GM19468 (cell line): ENCODE measurements at regions not wholly inside any gene's neighbourhood (a gene's known extent, or its start where the extent isn't known, plus 50 kb on each side); places are given as distances from the start of the nearest gene placed in this dataset.
"Not testable (repeated sequence)": the region's sequence is repeated elsewhere in the genome, so short reads cannot be mapped to it uniquely, and the experiment has no call there.

Experiments
- ATAC-seq: cut with Tn5 transposase; IDR thresholded peaks from one replicate; pipeline ENCODE4 v1.9.1; 2021; ENCODE audit warnings: mild to moderate bottlenecking, moderate library complexity, moderate number of reproducible peaks; ENCODE audit not compliant: unreplicated experiment; ENCODE audit errors: extremely low read depth

DNA sequence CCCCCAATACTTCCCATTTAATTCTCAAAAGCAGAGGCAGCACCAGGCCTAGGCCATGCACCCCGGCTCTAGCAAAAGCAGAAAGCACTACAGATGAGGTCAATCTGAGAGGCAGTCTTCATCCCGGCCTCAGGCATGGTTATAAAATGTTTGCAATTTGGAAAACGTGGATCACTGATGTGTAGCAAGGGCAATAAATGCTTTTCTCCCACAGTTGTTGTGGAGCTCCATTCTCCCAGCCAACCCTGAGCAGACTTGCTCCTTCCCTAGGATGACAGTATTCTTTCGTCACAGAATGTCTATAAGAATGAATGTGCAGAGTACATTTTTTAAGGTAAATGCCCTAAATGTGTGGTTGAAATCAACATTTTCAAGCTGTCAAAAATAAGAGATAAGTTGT is 157.3 kb upstream of the DAPK1 start:
- no peak for ATAC-seq

DNA sequence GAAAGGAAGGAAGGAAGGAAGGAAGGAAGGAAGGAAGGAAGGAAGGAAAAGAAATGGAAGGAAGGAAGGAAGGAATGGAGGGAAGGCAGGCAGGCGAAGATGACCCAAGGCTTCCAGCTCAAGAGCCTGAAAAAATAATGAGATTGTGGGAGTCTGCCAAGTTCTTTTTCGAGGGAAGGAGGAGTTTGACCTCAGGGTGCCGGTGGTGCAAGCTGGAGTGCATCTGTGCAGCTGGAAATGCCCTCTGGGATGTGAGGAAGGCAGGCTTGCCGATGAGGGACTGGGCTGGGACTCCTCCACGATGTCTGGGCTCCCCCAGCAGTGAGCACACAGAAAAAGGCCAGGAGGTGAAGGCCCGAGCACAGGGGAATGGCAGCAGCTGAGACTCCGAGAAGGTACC is 154.9 kb upstream of the DAPK1 start:
- no peak for ATAC-seq

DNA sequence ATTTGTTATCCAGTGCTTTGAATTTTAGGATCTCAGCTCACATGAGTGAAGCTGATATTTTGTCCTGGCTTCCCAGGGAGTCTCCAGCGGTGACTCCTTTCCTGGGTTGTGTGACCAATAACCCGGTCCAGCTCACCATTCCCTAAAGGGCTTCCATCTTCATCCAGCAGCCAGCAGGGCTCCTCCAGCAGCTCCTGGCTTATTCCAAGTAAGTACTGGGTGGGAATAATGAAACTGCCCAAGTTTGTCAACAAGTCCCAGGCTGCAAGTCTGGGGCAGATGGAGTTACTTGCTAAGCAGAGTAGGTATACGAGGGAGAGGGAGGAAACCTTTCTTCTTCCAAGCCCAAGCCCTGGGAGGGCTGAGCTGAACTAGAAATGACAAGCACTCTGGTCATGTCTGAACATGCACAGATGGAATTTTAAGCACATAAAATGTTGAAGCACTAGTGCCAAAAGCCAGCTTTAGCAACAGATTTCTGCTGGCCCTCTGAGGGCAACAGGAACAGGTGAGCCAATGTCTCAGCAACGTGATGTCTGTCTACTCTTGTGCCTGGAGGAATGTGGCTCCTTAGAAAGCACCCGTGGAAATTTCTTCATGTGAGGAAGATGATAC is 153.7 kb upstream of the DAPK1 start:
- ATAC-seq = no peak

DNA sequence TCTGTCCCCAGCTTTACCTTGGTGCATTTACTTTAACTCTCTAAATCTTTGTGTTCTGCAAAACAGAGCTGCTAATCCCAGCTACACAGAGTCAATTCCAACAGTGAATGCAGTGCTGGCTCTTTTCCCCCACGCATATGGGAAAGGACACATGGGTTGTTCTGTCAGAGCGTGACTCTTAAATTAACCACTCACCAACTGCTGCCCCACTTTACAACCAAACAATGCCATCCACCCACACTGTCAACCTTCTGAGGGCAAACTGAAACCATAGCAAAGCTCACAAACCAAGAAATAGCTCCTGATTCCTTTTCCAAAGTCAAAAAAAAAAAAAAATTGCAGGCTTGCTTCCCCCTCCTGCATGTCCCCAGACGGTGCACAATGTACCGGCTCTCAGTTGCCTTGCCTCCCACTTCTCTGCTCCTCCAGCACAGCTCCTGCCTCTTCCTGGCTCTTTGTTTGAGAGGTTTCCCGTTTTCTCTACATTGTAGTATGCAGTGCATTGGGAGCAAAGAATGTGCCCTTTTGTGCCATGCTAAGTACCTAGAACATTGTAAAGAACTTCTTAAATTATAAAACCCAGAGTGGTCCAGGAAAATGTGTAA is 151.5 kb upstream of the DAPK1 start:
- no peak for ATAC-seq

DNA sequence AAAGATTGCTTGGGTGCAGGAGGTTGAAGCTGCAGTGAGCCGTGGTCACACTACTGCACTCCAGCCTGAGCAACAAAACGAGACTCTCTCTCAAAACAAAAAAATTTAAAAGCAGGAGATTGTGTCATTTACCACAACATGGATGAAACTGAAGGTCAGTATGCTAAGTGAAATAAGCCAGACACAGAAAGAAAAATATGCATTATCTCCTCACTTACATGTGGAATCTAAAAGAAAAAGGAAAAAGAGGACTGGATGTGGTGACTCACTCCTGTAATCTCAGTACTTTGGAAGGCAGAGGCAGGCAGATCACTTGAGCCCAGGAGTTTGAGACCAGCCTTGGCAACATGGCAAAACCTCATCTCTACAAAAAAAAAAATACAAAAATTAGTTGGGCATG is 146.8 kb upstream of the DAPK1 start:
- no peak for ATAC-seq

DNA sequence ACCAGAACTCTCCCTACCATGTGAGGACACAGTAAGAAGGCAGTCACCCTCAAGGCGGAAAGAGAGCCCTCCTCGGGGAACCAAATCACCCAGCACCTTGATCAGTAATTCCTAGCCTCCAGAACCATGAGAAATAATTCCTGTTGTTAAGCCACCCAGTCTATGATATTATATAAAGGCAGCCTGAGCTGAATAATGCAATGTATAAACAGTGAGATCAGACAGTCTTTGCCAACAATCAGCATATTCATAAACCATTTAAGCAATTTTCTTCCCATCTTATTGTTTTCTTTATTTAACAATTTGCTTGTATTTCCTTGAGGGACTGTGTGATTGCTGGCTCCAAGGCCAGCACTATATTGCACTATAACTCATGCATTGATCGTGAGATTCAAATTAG is 144.4 kb upstream of the DAPK1 start:
- no peak for ATAC-seq

DNA sequence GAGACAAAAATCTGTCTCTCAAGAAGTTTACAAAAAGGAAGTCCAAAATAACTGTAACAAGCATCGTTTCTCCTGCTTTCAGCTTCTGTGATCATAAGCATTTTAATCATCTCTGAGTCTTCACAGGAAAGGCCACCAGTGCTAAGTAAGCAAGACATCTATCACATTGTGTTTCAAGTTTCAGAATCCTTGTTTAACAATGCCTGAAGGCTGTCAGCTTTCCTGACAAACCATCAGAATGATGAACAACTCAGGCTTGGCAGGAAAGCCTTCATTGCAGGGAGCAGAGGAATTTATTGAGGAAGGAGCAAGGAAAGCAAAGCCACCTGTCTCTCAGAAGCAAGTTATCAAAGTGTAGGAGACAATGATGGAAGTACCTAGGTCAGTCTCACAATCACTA is 143.5 kb upstream of the DAPK1 start:
- ATAC-seq = no peak

- ATAC-seq = no peak
Observed at GRCh38 chr9:87357600-87357999, 140.1 kb upstream of the DAPK1 start.

- ATAC-seq = no peak
Observed at GRCh38 chr9:87359264-87359663, 138.4 kb upstream of the DAPK1 start.

DNA sequence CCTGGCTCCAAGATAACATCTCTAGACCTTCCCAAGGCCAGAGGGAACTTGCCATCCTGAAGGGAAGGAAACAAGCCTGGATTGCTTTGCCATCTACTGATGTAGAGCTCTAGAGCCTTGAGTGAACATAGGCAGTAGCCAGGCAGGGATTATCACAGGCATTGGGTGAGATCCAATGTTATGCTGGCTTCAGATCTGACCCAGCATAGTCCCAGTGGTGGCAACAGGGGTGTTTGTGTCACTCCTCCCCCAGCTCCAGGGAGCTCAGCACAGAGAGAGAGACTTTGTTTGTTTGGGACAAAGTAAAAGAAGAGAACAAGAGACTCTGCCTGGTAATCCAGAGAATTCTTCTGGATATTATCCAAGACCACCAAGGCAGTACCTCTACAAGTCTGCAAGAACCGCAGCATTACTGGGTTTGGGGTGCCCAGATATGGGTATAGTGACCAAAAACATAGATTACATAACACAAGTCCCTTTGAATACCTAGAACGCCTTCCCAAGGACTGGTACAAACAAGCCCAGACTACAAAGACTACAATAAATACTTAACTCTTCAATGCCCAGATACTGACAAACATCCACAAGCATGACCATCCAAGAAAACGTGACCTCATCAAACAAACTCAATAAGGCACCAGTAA is 137.6 kb upstream of the DAPK1 start:
- ATAC-seq = no peak

DNA sequence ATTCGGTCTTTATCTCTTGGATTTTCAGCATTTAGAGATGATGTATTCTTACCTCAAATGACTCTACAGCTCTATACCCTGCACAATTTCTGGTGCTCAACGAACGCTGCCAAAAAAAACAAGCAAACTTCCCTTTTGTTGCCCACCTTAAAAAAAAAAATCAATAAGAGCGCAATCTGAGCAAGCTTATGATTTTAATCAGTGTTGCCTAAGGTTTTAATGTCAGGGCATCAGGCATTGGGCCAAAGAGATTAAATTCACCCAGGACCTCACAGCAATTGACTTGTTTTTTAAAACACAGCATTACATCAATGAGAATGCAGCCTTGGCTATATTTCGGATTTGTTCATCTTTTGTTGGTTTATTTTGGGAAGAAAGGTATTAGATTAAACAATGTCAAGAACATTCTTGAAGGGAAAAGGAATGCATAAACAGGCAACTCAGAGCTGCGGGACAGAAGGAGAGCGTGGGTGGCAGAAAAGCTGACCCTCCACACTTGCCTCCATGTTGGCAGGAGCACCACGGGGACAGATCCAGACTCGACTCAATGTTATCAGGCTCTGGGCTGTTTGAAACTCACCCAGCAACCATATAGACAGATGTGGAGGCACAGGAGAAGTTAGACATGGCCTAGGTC is 127.5 kb upstream of the DAPK1 start:
- no peak for ATAC-seq

- no peak for ATAC-seq
Observed at GRCh38 chr9:87371795-87372355, 125.8 kb upstream of the DAPK1 start.

GRCh38 chr9:87372356-87372851 is 125.3 kb upstream of the DAPK1 start:
- no peak for ATAC-seq

DNA sequence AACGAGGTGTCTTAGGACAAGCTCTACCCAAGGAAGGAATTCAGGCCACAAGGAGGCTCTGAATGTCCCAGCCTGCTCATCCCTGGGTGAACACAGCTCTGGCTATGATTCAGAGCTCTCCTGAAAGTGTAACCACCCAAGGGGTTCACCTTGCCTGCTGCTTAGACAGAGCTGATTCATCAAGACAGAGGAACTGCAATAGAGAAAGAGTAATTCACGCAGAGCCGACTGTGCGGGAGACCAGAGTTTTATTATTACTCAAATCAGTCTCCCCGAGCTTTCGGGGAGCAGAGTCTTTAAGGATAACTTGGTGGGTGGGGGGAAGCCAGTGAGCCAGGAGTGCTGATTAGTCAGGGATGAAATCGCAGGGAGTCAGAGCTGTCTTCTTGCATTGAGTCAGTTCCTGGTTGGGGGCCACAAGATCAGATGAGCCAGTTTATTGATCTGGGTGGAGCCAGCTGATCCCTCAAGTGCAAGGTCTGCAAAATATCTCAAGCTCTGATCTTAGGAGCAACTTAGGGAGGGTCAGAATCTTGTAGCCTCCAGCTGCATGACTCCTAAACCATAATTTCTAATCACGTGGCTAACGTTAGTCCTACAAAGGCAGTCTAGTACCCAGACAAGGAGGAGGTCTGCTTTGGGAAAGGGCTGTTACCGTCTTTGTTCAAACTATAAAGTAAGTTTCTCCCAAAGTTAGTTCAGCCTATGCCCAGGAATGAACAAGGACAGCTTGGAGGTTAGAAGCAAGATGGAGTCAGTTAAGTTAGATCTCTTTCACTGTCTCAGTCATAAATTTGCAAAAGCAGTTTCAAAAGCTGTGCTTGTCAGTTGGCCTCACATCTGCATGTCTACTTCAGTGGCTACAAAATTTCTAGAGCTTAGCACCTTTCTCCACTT is 123.4 kb upstream of the DAPK1 start:
- not testable (repeated sequence) for ATAC-seq

DNA sequence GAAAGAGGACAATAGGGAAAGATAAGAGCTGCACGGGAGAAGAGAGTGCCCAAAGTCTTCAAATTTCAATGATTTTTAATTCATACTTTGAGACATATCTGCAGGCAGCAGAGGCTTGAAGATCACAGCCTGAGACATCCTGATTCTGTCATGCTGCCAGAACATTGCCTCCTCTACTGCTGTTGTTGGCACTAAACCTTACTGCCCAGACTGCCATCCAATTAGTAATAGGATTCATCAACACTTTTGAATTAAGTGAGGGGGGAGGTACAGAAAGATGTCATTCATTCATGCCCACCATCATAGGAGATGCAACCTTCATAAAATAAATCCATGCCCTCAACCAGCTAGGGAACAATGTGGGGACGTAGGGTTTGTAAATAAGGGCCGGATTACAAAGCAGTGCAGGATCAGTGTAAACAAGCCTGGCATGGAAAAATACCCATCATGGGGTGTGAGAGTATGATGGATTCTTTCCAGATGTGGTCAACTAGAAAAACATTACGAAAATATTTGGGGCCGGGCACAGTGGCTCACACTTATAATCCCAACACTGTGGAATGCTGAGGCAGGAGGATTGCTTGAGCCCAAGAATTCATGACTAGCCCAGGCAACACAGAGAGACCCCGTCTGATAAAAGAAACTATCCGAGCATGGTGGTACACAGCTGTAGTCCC is 122.1 kb upstream of the DAPK1 start:
- no peak for ATAC-seq

- no peak for ATAC-seq
Observed at GRCh38 chr9:87378676-87379075, 119.0 kb upstream of the DAPK1 start.

DNA sequence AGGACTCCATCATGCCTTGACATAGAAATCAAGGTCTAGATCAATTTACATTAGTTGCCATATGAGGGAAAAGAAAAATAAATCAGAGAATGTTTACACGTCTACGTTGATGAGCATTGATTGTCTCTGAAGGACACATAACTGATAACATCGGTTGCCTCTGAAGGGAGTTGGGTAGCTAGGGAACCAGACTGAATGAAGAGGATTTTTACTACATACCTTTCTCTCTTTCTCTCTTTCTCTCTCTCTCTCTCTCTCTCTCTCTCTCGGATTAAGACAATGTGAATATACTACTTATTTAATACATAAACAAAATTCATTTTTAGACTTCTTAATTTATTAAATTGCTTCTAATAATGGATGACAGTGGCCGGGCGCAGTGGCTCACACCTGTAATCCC is 118.4 kb upstream of the DAPK1 start:
- ATAC-seq = no peak

- no peak for ATAC-seq
Observed at GRCh38 chr9:87381050-87381711, 116.5 kb upstream of the DAPK1 start.

GRCh38 chr9:87381746-87382145 is 115.9 kb upstream of the DAPK1 start:
- no peak for ATAC-seq
